ENCODE measurements at regions not wholly inside any gene's neighbourhood (a gene's known extent, or its start where the extent isn't known, plus 50 kb on each side); places are given as distances from the start of the nearest gene placed in this dataset.
"Not testable (repeated sequence)": the region's sequence is repeated elsewhere in the genome, so short reads cannot be mapped to it uniquely, and the experiment has no call there.

GRCh38 chr5:164533426-164533825, 1028.0 kb downstream of the MAT2B start:
- H3K27me3 ChIP-seq (replicated peaks in 1 of 2; ENCODE audit: control insufficient read depth in 2 of 2, insufficient read depth in 2 of 2, low read length in 1 of 2); ATAC-seq; H4K20me1 ChIP-seq (ENCODE audit: control insufficient read depth, insufficient read depth); H3K4me3 ChIP-seq; H3K4me1 ChIP-seq (ENCODE audit: control insufficient read depth, insufficient read depth, low read length); in situ Hi-C loops (cut with MboI); FAIRE-seq; H3K79me2 ChIP-seq (ENCODE audit: control insufficient read depth, insufficient read depth, low read length); BruUV-seq (replicated peaks); H2AFZ ChIP-seq (ENCODE audit: control insufficient read depth, low read depth, low read length); H3K36me3 ChIP-seq (ENCODE audit: control insufficient read depth in 2 of 2, insufficient read depth in 2 of 2, low read length in 1 of 2); H3K4me2 ChIP-seq (ENCODE audit: control insufficient read depth, insufficient read depth); DNase-seq (ENCODE audit: low read depth, low spot score); H3K9ac ChIP-seq (ENCODE audit: control insufficient read depth, insufficient read depth, low read length); H3K9me3 ChIP-seq (replicated peaks; ENCODE audit: control insufficient read depth, insufficient read depth, low read length); intact Hi-C loops (cut with micrococcal nuclease; ENCODE audit: unreplicated experiment); H3K27ac ChIP-seq (ENCODE audit: control insufficient read depth, insufficient read depth): not testable (repeated sequence)
- ChIA-PET SMC1A (ENCODE audit: uncharacterized antibody, unreplicated experiment) (interaction anchor here (0.8 to 3.5 kb wide), 7 partner anchors 10 to 483 kb away, joined by 3 to 20 read pairs (median 4); no protein-coding TSS in a partner anchor), CTCF (interaction anchor here (0.7 to 3.1 kb wide), 7 partner anchors 8 to 521 kb away, joined by 3 to 15 read pairs (median 5); no protein-coding TSS in a partner anchor), RAD21 (ENCODE audit: unreplicated experiment) (interaction anchor here (0.6 to 2.1 kb wide), 4 partner anchors 11 to 112 kb away, joined by 3 to 5 read pairs (median 3); no protein-coding TSS in a partner anchor), POLR2A (interaction anchor here (0.5 to 1.0 kb wide), 4 partner anchors 16 to 582 kb away, joined by 3 to 5 read pairs (median 4); no protein-coding TSS in a partner anchor)
- WGBS (ENCODE audit: insufficient coverage, insufficient replicate concordance, low lambda C conversion rate, missing lambda C conversion rate) = 45% methylated on average over 5 of the region's 7 CpGs

GRCh38 chr5:164540174-164540573, 1034.8 kb downstream of the MAT2B start:
- no peak overlapping the region for H3K4me3 ChIP-seq
- H3K36me3 ChIP-seq (ENCODE audit: control insufficient read depth in 2 of 2, insufficient read depth in 2 of 2, low read length in 1 of 2) = no peaks in the 10 kb centered on the region
- ChIA-PET SMC1A (ENCODE audit: uncharacterized antibody, unreplicated experiment) (interaction anchor here (0.7 to 2.8 kb wide), 7 partner anchors 9 to 202 kb away, joined by 3 to 11 read pairs (median 3); no protein-coding TSS in a partner anchor), RAD21 (ENCODE audit: unreplicated experiment) (no interaction called here), CTCF (interaction anchor here (1.4 to 2.6 kb wide), 3 partner anchors 11 to 36 kb away, joined by 3 to 8 read pairs (median 6); no protein-coding TSS in a partner anchor), POLR2A (interaction anchor here (0.6 to 0.9 kb wide), 2 partner anchors 23 to 973 kb away, joined by 3 read pairs; no protein-coding TSS in a partner anchor)
- DNase-seq (ENCODE audit: low read depth, low spot score) (no peak), FAIRE-seq (no peak), ATAC-seq (no peak)
- H3K79me2 ChIP-seq (ENCODE audit: control insufficient read depth, insufficient read depth, low read length) = no peaks in the 10 kb centered on the region
- H4K20me1 ChIP-seq (ENCODE audit: control insufficient read depth, insufficient read depth) = no peaks in the 10 kb centered on the region
- H2AFZ ChIP-seq (ENCODE audit: control insufficient read depth, low read depth, low read length) = no peak overlapping the region
- no peak overlapping the region for H3K27ac ChIP-seq (ENCODE audit: control insufficient read depth, insufficient read depth)
- no peaks in the 10 kb centered on the region for H3K9me3 ChIP-seq (replicated peaks; ENCODE audit: control insufficient read depth, insufficient read depth, low read length)
- H3K27me3 ChIP-seq (replicated peaks in 1 of 2; ENCODE audit: control insufficient read depth in 2 of 2, insufficient read depth in 2 of 2, low read length in 1 of 2) = no peaks in the 10 kb centered on the region
- H3K9ac ChIP-seq (ENCODE audit: control insufficient read depth, insufficient read depth, low read length) = no peak overlapping the region
- no peaks in the 10 kb centered on the region for H3K4me1 ChIP-seq (ENCODE audit: control insufficient read depth, insufficient read depth, low read length)
- TF ChIP-seq RFX5 (IDR thresholded peaks at IDR 0.05; ENCODE audit: low read depth, low read length) (no peak), NFYA (IDR thresholded peaks at IDR 0.05; ENCODE audit: borderline replicate concordance, low read depth, low read length) (no peak), ZNF207 (IDR thresholded peaks at IDR 0.05; ENCODE audit: borderline replicate concordance) (no peak), ZNF24 (IDR thresholded peaks at IDR 0.05) (no peak), SUPT20H (IDR thresholded peaks at IDR 0.05; ENCODE audit: borderline replicate concordance, control insufficient read depth, low read depth, low read length) (no peak), ZBED1 (IDR thresholded peaks at IDR 0.05; ENCODE audit: borderline replicate concordance) (no peak), CREM (IDR thresholded peaks at IDR 0.05; ENCODE audit: low read depth) (no peak)
- no peak overlapping the region for H3K4me2 ChIP-seq (ENCODE audit: control insufficient read depth, insufficient read depth)
- in situ Hi-C loops (cut with MboI) = no loop called here
- 11% methylated on average over 2 of the region's 2 CpGs for WGBS (ENCODE audit: insufficient coverage, insufficient replicate concordance, low lambda C conversion rate, missing lambda C conversion rate)
- intact Hi-C loops (cut with micrococcal nuclease; ENCODE audit: unreplicated experiment) = no loop called here
- BruUV-seq (replicated peaks) = no TSS peak

Data from GM12878 (cell line).